SKM-1 (cell line): ENCODE measurements at regions not wholly inside any gene's neighbourhood (a gene's known extent, or its start where the extent isn't known, plus 50 kb on each side); places are given as distances from the start of the nearest gene placed in this dataset.
"Not testable (repeated sequence)": the region's sequence is repeated elsewhere in the genome, so short reads cannot be mapped to it uniquely, and the experiment has no call there.

Experiments
- DNase-seq: peaks from one replicate; lab custom pipeline; 2025; ENCODE audit not compliant: unreplicated experiment; lab: John Stamatoyannopoulos, UW

DNA sequence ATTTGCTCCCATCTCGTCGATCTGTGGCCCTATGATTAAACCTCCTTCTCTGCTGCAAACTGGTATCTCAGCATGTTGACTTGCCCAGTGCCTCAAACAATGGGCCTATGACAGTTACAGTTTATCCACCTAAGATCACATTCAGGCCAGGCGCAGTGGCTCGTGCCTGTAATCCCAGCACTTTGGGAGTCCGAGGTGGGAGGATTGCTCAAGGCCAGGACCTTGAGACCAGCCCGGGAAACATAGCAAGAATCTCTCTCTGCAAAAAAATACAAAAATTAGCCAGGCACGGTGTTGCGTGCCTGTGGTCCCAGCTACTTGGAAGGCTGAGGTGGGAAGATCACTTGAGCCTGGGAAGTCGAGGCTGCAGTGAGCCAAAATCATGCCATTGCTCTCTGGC, 79.8 kb upstream of the ADGRL1 start:
- DNase-seq, result not testable (repeated sequence)

DNA sequence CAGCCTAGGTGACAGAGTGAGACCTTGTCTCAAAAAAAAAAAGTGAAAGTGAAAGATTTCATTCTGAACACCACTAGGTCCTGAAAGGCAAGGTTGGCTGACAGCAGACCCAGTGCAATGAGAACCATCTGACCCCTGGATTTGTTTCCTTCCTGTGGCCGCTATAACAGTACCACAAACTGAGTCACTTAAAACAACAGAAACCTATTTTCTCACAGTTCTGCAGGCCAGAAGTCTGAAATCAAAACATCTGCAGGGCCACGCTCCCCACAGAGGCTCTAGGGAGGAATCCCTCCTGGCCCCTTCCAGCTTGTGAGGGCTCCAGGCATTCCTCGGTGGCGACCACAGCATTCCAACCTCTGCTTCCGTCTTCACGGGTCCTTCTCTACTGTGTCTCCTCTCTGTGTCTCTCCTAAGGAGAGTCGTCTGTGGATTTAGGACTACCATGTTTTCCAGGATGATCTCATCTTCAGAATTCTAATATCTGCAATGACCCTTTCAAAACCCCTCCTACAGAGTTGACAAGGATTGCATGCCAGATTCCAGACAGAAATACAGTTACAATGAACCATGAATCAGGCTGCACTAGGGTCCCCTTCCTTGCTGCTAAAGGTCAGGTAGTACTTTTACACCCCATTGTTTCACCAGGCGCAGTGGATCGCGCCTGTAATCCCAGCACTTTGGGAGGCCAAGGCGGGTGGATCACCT, 78.0 kb upstream of the ADGRL1 start:
- not testable (repeated sequence) for DNase-seq

DNA sequence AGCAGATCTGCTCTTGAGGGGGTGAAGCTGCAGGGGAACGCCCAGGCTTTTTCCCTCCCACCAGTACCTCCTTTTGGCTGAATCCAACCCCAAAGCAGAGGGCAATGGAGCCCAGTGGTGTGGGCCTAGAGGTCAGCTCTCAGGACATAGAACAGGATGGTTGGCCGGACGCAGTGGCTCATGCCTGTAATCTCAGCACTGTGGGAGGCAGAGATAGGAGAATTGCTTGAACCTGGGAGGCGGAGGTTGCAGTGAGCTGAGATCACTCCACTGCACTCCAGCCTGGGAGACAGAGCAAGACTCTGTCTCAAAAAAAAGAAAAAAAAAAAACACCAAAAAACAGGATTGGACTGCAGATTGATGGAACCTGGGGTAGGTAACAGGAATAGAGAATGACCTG, 73.3 kb upstream of the ADGRL1 start:
- DNase-seq, result not testable (repeated sequence)

DNA sequence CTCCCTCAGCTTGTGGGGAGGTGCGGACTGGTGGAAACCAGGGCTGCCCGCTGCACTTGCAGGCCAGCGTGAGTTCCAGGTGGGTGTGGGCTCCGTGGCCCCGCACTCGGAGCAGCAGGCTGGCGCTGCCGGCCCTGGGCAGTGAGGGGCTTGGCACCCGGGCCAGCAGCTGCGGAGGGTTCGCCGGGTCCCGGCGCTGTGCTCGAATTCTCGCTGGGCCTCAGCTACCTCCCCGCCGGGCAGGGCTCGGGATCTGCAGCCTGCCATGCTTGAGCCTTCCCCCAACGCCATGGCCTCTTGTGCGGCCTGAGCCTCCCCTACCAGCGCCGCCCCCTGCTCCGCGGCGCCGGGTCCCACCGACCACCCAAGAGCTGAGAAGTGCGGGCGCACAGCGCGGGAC, 71.6 kb upstream of the ADGRL1 start:
- no peak for DNase-seq

DNA sequence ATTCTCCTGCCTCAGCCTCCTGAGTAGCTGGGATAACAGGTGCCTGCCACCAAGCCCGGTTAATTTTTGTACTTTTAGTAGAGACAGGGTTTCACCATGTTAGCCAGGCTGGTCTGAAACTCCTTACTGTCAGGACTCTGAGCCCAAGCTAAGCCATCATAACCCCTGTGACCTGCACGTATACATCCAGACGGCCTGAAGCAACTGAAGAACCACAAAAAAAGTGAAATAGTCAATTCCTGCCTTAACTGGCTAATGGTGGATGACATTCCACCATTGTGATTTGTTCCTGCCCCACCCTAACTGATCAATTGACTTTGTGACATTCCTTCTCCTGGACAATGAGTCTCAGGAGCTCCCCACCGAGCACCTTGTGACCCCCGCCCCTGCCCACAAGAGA, 69.9 kb upstream of the ADGRL1 start:
- DNase-seq, result not testable (repeated sequence)

DNA sequence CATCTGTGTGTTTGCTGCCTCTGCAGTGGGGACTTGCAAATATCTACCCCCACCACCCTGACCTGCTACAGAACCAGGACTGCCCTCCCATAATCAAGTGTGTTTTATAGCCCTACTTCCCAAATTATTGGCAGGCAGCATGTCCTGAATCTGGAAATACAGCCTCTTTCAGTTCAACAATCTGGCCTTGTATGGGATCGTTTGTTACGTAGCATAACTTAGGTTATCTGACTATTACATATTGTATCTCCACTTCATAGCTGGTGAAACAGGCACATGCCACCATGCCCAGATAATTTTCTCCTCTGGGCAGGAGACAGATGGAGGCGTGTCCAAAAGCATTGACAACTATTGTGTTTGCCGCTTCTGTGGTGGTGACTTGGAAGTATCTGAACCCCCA, 66.7 kb upstream of the ADGRL1 start:
- no peak for DNase-seq

DNA sequence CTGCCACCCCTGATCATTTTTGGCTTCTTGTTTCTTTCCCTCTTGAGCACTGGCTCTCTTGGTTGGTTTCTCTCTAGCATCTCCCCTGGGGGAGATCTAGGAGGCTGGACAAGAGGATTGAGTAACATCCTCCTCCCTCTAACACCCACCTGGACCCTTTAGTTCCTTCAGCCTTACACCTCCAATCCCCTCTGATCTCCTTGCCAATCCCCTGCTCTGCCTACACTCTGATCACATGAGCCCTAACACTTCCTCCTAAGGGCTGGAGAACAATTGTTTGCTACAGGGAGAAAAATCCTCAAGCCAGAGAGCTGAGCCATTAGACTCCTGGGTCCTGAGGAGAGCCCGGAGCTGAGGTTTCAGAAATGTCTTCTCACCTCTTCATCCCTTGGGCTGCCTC, 65.9 kb upstream of the ADGRL1 start:
- DNase-seq, result no peak

DNA sequence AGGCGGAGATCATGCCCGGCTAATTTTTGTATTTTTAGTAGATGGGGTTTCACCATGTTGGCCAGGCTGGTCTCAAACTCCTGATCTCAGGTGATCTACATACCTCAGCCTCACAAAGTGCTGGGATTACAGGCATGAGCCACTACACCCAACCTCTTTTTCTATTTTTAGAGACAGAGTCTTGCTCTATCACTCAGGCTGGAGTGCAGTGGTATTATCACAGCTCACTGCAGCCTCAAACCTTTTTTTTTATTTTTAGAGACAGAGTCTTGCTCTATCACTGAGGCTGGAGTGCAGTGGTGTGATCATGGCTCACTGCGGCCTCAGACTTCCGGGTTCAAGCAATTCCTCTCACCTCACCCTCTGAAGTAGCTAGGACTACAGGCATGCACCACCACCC, 64.6 kb upstream of the ADGRL1 start:
- DNase-seq, result not testable (repeated sequence)

DNA sequence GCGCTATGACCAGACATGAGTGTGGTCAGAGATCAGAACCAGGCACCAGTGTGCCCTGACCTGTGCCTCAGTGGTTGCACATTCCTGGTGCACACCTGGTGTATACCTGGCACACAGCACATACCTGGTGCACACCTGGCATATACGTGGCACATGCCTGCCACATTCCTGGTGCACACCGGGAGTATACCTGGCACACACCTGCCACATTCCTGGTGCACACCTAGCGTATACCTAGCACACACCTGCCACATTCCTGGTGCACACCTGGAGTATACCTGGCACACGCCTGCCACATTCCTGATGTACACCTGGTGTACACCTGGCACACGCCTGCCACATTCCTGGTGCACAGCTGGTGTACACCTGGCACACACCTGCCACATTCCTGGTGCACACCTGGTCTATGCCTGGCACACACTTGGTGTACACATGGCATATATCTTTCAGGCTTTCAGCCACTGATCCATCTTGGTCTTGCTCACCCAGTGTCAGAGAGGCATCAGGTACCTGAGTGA, 61.3 kb upstream of the ADGRL1 start:
- DNase-seq, result no peak

DNA sequence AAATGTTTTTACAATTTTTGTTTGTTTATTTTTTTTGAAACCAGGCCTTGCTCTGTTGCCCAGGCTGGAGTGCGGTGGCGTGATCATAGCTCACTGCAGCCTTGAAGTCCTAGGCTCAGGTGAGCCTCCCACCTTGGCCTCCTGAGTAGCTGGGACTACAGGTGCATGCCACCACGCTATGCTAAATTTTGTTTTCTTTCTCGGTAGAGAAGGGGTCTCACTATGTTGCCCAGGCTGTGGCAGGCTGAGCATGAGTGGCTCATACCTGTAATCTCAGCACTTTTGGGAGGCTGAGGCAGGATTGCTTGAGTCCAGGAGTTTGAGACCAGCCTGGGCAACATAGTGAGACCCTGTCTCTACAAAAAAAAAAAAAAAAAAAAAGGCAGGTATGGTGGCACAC, 60.2 kb upstream of the ADGRL1 start:
- DNase-seq, result not testable (repeated sequence)

DNA sequence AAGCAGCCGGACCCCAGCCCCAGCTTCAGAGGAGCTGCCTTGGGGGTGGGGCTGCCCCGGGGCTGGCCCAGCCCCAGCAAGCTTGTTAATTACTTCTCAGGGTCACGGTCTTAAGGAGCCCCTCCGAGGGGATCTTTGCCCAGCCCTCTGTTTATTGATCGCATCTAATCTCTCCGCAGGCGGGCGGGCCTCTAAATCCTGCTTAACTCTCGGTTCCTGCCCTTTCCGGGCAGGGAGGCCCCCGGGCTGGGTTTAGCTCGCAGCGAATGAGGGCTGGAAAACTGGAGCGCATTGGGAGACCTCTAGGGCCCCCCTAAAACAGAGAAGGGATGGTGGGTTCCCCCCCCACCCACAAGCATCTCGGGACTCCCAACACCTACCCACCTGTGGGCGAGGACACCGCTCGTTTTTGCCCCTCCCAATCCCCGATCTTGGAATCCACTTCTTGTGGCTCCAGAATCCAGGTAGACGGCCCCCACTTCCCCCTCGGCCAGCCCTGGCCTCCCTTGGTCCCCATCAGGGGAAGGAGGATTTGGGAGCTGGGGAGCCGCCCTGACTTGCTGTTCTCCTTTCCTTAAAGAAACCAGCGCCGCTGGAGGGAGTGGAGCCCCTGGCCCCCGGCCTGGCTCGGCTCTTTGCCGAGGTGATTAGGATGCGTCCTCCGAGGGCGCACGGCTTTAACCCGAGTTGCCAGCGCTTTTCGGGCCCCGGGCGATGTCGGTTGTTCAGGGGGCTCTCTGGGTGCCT, 59.5 kb upstream of the ADGRL1 start:
- DNase-seq, result no peak

DNA sequence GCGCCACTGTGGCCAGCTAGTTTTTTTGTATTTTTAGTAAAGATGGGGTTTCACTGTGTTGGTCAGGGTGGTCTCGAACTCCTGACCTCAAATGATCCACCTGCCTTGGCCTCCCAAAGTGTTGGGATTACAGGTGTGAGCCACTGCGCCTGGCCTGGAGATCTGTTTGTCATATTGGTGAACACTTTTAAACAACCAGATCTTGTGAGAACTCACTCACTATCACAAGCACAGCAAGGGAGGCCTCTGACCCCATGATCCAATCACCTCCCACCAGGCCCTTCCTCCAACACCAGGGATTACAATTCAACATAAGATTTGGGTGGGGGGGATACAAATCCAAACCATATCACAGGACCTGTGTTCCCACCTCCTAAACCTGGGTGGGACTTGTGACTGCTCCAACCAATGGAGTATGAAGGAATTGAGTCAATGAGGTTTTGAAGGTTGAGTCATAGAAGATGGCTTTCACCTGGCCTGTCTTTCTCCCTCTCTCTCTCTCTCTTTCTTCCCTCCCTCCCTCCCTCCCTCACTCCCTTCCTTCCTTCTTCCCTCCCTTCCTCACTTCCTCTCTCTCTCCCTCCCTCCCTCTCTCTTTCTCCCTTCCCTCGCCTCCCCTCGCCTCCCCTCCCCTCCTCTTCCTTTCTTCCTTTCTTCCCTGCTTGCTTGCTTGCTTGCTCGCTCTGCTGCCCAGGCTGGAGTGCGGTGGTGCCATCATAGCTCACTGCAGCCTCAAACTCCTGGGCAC, 50.1 kb upstream of the ADGRL1 start:
- not testable (repeated sequence) for DNase-seq
